Midbrain (tissue), 1 donor: ENCODE measurements at regions not wholly inside any gene's neighbourhood (a gene's known extent, or its start where the extent isn't known, plus 50 kb on each side); places are given as distances from the start of the nearest gene placed in this dataset.
"Not testable (repeated sequence)": the region's sequence is repeated elsewhere in the genome, so short reads cannot be mapped to it uniquely, and the experiment has no call there.

Experiments used
- DNase-seq: peaks from one replicate; lab custom pipeline; 2025; lab: John Stamatoyannopoulos, UW

GRCh38 chr2:7681881-7682461, 764.8 kb downstream of the RNF144A start:
- no peak for DNase-seq

GRCh38 chr2:7683196-7683595, 766.0 kb downstream of the RNF144A start:
- no peak for DNase-seq

DNA sequence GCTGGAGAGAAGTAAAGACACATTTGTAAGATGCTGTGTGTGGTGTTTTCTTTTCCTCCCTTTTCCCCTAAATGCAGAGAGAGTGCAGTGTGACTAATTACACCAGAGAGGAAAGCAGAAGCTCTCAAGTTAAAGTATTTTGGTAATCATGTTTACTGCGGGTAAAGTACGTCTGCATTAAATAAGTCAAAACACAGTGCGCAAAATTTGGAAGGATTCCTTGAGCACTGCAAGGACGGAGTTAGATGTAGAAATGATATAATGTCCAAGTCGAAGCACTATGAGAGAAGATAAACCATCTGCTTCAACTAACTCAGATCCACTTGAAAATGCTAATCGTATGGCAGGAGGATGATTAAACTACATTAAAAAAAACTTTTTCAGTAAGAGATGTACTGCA, 766.5 kb downstream of the RNF144A start:
- no peak for DNase-seq

DNA sequence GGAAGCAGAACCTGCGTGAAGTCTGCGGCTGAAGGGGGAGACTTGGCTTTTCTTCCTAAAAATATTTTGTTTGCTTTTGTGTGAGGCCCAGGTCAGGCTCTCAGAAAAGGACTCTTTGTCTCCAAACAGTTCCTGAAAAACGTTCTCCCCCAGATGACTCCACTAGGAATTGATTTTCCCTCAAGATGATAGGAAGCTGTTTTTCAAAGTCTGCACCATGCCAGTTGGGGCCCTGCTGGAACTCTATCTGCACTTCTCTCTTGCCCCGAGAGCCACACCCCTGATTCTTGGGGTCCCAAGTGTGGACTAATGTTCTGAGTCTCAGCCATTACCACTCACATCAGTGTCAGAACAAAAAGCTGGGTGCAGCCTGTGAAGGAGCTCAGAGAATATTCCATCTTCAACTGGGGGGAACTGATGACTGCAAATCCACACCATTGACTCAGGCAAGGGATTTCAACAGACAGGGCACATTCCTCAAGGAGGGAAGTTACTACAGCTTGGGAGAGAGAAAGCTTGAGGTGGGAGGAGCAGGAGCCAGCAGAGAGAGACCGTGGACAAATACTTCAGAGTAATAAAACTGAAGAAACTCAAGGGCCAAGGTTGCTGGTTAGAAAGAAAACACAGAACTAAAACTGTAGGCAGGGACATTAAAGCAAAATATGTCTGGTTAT, 768.3 kb downstream of the RNF144A start:
- no peak for DNase-seq

DNA sequence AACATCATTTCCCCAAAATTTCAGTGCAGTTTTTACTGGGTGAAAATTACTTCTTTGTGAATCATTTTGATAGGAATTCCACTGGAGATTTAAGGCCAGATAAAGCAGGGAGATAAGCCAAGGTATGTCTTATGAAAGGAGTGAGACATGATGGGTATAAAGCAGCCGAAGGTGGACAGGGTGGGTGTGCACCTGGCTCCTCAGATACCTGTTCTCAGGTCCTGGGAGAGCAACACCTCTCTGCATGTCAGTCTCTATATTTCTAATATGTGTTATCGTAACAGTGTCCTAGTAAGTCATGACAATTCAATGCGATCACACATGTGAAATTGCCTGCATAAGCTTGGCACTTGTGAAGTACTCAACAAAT, 768.8 kb downstream of the RNF144A start:
- no peak for DNase-seq

GRCh38 chr2:7691961-7692656, 774.9 kb downstream of the RNF144A start:
- no peak for DNase-seq

DNA sequence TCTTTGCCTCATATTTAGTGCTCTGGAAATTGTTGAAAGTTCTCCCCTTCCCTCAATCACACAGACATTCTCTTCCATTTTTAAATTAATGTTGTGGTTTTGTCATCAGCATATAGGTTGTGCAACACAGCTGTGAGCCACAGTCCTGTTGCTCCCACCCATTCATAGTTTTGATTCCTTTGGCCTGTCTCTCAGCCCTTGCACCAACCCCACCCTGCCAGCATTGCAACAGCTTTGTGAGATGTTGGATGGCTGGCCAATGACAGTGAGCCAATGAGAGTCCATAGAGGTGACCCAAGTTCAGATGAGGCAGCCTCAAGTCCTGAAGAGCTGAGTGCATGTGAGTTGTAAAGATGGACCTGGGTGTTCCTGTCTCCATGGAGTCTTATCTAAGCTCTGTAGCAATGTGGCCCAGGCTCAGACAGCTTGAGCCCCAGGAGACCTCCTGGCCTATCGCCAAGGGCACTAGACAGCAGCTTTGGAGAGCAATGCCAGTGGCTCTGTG, 775.5 kb downstream of the RNF144A start:
- DNase-seq = no peak

GRCh38 chr2:7693246-7694075, 776.2 kb downstream of the RNF144A start:
- DNase-seq = no peak

DNA sequence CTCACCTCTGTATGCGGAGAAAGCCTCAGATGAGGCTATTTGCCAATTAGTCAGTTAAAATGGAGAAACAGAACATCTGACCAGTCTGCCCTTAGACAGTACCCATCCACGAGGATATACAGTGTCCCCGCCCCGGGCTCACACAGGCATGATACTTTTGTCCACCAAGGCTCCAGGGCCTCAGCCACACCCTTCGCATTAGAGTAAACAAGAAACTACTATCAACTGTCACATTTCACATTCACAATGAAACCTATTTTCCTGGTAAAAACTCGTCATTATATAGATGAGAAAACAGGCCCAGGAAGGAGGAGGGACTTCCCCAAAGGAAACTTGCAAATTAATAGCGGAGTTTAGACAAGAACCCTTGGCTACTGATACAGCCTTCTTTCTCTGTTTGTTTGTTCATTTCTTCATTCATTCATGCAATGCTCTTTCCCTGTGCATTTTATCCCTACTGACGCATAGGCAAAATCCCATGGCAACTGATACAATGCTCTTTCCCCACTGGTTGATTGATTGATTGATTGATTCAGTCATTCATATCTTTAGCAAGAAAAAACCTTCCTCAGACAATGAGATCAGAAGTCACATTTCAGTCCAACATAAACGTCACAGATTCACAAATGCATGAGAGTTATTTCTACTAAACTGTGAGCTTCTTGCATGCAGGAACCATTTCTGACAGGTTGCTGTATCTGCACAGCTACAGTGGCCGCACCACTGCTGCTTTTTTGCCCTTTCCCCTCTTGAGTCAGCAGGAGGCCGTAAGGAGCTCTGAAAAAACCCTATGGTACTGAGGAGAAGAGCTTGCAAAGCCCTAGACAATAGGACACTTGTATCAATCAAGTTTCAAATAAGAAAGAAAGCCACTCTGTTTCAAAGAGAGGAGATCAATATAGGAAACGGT, 777.1 kb downstream of the RNF144A start:
- no peak for DNase-seq

GRCh38 chr2:7696556-7696955, 779.3 kb downstream of the RNF144A start:
- DNase-seq = not testable (repeated sequence)

DNA sequence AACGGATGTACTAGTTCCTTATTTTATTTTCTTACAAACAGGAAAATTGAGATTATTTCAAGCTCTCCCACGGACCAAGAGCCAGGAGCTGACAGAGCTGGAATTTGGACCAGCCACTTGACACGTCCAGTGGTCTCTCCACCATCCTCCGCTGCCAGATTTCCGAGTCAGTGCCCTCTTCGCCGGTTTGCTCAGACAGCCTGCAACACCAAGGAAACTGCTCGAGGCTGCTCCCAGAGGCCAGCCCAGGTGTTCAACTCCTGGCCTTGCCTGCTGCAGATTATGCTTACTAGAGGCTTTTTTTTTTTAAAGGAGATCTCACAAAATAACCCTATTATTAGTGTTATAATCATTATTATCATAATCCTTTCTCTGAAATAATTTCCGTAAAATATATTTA, 779.8 kb downstream of the RNF144A start:
- DNase-seq = no peak

GRCh38 chr2:7701791-7702190, 784.6 kb downstream of the RNF144A start:
- no peak for DNase-seq

DNA sequence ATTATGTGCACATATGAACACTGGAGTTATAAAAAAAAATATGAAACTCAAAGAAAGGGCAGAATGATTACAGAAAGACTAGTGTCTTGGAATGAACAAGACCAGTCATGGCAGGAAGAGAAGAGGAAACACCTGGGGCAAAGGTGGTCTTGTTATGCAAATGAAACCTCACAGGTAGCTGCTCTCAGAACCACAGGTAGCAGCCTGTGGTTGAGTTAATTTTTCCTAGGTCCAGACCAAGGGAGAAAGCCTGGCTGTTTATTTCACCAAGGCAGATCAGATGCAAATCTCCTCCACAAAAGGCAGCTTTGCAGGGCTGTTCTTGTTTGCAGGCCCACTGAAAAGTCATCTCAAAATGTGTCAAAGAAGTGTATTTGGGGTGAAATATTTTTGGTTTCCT, 785.8 kb downstream of the RNF144A start:
- DNase-seq = no peak

- DNase-seq = no peak
Measured at GRCh38 chr2:7703543-7704144, 786.4 kb downstream of the RNF144A start.

DNA sequence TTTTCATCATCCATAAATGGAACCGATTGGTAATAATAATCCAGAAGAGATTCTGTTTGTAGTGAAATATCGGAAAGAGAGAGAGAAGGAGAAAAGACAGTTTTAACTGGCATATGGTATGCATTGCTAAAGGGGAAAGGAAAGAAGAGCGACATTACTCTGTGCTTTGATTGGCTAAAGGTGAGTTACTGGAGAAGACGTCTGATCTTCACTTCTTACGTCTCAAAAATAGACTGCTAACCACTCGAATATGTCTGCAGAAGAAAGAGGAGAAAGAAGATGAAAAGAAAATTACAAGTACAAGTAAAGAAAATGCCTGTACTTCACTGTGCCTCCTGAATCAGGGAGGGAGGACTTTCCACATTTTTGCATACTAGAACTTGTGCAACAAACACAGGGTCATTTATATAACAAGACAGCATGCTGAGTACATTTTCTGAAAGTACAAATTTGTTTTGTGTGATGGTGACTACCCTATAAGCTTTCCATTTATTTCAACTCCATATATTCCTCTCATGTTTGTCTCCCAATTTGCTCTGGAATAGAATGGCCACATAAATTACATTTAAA, 787.2 kb downstream of the RNF144A start:
- no peak for DNase-seq

DNA sequence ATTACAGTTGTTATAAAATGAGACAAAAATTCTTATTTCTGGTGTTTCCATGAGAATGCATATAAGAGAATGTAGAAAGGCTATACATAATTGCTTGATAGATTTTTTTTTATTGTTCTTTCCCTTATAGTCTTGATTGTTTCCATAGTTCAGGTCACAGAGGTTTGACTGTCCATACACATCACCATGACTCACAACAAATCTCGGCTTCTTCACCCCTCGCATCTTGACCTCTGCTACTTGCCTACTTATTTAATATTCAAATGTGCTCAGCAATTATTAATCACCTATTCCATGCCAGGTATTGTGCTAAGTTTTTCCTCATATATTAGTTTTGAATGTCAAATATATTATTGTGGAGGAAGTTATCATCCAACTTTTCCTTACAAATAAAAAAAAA, 789.6 kb downstream of the RNF144A start:
- DNase-seq = no peak

- no peak for DNase-seq
Measured at GRCh38 chr2:7707723-7708122, 790.5 kb downstream of the RNF144A start.

- no peak for DNase-seq
Measured at GRCh38 chr2:7709907-7710306, 792.7 kb downstream of the RNF144A start.

DNA sequence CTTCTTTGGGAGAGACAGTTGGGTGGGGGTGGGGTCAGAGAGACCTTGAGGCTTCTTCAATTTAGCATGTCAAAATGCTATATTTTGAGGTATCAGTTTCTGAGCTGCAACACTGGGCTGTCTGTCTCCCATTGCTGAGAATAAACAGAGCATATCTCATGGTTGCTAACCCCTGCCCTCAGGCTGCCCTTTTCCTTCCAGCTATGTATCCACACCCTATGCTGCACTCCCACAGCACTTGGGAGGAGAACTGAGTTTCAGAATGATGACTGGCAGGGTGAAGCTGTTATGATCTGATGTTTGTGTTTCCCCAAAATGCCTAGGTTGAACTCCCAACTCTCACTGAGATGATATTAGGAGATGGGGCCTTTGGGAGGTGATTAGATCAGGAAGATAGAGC, 794.0 kb downstream of the RNF144A start:
- no peak for DNase-seq

DNA sequence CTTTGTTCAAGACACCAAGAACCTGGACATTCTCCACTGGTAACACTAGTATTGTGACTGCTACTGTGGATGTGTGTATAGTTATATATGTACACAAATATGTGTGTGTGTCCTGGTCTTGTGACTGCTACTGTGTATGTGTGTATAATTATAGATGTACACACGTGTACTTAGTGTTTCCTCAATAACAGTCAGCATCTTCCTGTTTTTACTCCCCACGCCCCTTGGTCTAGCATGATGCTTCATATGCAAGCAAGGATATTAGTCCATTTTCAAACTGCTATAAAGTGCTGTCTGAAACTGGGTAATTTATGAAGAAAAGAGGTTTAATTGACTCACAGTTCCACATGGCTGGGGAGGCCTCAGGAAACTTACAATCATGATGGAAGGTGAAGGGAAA, 802.7 kb downstream of the RNF144A start:
- DNase-seq = no peak
